Retina (tissue), 1 donor: ENCODE measurements at regions not wholly inside any gene's neighbourhood (a gene's known extent, or its start where the extent isn't known, plus 50 kb on each side); places are given as distances from the start of the nearest gene placed in this dataset.
"Not testable (repeated sequence)": the region's sequence is repeated elsewhere in the genome, so short reads cannot be mapped to it uniquely, and the experiment has no call there.

Experiments used
- DNase-seq: peaks from one replicate; pipeline ENCODE4 v3.0.0-alpha.2; 2016

DNA sequence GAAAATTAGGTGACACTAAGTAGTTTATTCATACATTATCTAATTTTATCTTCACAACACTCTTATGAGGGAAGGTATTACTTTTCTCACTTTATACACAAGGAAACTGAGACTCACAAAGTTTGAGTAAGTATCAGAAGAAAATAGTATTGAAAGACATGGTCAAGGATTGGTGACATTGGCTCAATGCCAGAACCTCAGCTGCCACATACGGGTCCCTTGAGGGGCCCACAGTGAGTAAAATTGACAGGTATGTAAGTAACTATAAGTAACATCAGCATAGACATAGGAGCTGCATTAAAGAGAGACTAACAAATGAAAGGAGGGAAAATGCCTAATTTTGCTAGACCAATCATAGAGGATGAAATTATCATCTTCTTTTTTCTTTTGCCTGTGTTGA is 134.1 kb downstream of the COX18 start:
- DNase-seq: no peak

DNA sequence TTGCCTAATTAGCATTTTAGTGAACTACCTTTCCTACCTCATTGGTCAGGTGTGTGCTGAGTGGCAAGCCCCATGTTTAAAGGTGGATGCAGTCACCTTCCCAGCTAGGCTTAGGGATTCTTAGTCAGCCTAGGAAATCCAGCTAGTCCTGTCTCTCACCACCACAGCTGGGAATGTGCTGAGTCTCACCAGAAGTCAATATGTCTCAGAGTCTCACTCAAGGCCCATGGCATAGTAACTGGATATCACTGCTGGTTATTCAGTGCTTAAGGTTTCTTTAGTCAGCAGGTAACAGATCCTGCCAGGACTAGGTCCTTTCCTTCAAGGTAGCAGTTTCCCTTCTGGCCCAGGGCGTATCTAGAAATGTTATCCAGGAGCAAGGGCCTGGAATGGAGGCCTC is 136.5 kb downstream of the COX18 start:
- DNase-seq: no peak

DNA sequence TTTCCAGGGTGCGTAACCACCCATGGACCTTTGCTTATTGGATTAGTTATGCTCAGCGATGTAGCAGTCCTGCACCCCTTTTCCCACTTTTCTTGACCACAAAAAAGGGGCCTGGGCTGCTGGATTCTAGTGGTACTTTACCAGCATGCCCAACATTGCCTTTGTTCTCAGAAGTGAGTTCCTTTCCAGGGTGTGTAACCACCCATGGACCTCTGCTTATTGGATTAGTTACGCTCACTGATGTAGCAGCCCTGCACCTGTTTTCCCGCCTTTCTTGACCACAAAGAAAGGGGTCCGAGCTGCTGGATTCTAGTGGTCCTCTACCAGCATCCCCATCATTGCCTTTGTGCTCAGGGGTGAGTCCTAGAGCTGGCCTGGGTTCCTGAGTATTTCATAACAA is 138.2 kb downstream of the COX18 start:
- no peak for DNase-seq

DNA sequence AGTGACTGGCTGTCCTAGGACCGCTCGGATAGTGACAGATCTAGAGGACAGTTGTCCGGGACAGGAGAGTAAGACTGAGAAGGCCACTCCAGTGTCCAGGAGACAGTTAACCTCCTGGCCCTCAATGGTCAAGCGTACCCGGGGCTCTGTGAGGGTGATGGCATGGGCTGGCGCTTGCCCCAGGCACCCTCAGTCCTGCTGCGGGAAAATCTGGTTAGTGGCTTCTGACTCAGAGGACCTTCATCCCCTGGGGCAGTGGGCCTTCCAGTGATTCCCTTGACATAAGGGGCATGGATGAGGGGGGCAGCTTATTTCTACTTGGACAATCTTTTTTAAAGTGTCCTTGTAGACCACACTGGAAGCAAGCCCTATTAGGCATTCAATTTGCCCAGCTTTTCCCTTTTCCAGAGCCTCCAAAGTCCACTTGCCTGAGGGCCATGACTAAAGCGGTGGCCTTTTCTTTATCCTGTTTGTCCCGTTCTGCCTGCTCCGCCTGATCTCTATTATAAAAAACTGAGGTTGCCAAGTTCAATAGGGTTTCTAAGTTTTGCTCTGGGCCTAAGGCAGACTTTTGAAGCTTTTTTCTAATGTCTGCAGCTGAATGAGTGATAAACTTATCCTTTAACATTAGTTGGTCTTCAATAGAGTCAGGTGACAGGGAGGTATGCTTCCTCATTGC is 139.8 kb downstream of the COX18 start:
- not testable (repeated sequence) for DNase-seq

DNA sequence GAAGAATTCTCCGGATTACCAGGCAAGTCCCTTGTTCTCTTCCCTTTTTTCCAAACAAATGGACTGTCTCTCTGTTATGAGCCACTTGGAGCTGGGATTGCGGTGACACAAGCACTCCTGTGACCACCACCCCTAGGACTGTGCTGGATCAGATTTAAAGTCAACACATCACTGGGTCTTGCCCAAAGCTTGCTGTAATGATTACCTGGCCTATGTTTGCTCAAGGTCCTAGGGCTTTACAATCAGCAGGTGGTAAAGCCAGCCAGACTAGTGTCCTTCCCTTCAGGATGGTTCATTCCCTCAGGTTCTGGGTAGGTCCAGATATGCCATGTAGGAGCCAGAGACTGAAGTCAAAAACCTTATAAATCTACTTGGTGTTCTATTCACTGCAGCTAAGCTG is 144.7 kb downstream of the COX18 start:
- no peak for DNase-seq

DNA sequence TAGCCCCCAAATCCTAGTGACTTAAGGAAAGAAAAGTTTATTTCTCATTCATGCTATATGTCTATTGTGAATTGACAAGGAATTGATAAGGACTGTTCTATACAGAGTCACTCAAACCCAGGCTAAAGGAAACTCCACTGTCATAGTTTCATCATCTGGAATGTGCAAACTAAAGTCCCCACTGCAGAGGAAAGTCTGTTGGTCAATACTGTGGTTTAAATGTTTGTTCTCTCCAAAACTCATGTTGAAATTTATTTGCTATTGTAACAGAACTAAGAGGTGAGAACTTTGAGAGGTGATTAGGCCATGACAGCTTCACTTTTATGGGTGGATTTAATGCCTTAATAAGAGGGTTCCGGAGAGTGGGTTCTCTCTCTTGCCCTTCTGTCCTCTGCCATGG is 149.6 kb downstream of the COX18 start:
- DNase-seq: no peak

DNA sequence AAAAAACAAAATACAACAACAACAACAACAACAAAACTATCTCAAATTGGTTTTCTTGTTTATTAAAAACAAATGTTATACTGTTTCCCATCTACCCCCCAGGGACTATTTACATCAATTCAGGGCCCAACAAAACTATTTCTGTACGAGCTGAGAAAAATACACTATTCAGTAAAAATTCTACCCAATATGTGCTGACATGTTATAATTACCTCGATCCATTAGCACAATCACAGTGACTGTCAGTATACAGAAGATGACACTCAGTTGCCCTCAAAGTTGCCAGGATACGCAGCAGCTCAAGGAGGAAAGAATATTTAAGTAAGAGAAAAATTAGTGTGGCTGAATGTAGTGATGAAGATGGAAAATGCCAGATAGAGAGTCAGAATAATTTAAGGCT is 150.1 kb downstream of the COX18 start:
- DNase-seq: no peak

DNA sequence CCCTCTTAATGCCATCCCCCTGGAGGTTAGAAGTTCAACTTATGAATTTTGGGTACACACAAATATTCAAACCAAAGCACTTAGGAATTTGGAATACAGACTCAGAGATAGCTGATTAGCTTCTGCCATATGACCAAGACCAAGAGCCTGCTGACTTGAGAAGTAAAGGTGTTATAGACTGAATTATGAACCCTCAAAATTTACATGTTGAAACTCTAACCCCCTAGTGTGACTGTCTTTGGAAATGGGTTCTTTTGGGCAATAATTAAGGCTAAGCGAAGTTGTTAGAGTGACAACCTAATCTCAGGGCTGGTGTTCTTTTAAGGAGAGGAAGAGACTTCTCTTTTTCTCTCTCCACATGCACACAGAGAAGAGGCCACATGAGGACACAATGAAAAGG is 151.2 kb downstream of the COX18 start:
- no peak for DNase-seq

DNA sequence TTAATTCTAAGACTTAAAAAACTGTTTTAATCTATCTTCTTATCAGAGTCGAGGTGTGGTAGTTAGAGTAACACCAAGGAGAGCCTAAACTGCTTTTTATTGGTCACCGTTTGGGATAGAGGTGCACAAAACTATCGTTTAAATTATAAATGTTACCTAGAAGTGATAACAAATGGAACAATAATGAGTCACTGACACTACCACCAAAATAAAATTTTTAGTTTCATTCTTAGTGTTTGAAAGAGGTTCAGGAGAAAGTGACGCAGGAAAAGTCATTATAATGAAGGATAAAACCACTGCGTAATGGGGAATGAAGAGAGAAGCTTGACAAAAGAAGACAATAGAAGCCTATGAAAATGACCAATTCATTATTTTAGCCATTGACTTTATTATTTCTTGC is 158.2 kb downstream of the COX18 start:
- no peak for DNase-seq

DNA sequence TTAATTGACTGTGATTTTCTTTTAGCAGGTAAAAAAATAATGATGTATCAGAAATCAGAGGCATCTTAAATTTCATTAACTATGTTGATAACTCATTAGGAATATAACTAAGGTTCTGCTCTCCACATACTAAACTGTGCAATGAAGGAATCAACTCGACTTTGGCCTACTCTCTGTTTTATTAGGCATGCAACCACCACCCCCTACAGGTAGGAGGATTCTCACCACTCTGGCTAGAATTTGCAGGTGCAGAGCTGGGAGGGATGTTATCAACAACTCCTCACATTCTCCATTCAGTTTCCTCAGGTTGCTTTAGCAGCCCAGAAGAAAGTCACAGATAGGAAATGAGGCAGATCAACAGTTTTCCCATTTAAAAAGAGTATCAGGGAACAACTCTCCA is 160.1 kb downstream of the COX18 start:
- no peak for DNase-seq

DNA sequence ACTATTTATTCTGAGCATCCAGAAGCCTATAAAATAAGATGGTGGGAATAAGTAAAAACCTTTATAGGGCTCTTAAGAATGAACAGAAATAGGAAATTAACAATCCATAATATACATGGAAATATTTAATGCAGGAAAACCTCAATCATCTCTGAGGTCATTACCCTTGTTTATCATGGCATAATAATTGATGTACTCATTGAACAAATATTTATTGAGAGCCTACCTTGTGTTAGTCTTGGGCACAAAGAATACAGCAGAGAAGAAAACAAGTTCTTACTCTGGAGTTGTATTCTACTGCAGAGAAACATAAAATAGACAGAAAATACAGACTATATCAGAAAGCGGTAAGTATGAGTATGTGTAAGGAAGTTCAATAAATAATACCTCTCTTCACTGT is 167.2 kb downstream of the COX18 start:
- no peak for DNase-seq

DNA sequence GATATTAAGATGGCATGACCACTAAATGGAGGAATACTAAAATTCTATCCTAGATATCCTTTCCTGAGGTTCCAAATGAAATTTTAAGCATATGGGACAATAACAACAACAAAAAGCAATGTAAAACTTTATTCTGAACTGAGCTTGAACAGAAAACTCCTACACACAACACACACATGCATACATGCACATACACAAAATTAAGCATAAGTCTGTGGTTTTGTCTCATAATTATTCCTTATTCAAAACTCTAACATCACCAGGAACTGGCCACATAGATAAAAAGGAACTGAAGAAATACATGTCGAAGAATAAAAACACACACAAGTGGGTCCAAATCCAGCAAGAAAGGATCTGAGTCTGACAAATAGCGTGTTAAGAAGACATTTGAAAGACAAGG is 168.0 kb downstream of the COX18 start:
- DNase-seq: no peak

DNA sequence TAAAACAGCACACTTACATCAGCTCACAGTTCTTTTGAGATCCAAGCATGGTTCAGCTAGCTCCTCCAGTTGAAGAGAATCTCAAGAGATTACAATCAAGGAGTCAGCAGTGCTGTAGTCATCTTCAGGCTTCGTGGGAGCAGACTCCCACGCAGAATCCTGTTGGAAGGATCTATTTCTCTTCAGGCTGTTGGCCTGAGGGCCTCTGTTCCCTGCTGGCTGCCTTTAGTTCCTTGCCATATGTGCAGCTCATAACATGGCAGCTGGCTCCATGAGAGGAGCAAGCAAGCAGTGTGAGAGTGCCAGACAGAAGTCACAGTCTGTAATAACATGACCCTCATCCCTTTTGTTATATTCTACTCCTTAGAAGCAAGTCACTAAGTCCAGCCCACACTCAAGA is 168.6 kb downstream of the COX18 start:
- DNase-seq: no peak

DNA sequence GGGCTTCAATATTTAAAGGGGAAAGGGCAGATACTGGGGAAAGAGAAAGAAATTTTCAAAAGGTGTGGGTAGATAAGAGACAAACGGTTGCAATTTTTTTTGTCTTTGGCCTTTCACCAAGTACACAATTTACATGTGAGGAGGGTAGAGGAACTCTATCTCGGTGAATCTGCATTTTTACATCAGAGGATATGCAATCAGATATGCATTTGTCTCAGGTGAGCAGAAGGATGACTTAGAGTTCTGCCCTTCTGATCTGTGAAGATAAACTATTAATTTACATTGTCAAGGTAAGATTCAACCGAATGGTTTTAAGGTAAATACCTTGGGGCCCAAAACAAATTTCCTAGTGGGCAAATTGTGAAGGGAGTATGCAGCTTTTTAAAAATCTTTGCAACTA is 169.9 kb downstream of the COX18 start:
- DNase-seq: no peak

DNA sequence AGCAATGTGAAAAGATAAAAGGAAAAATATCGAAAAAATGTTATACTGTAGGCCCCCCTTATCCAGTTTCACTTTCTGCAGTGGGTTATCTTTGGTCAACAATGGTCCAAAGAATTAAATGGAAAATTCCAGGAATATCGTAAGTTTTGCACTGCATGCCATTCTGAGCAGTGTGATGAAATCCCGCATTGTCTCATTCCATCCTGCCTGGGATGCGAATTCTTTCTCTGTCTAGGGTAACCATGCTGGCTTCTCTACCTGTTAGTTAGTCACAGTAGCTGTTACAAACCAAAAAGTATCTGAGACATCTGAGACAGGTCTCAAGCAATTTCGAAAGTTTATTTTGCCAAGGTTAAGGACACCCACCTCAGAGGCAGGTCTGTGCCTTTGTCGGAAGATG is 170.3 kb downstream of the COX18 start:
- no peak for DNase-seq

DNA sequence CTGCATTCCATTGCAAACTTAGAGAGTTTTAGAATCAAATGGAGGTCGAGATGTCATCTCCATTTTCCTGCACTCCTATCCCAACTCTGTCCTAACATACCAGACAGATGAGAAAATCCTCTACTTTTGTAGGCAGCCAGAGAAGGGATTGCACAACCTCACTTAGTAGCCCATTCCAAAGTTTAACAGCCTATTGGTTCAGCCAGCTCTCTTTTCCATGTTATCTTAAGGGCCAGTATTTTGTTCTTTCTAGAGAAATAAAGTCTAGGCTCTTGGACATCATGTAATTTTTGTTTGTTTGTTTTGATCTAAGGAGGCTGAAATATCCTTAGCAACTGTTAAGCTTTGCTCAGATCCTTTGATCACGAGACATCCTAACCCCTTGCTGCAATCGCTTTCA is 173.0 kb downstream of the COX18 start:
- no peak for DNase-seq

DNA sequence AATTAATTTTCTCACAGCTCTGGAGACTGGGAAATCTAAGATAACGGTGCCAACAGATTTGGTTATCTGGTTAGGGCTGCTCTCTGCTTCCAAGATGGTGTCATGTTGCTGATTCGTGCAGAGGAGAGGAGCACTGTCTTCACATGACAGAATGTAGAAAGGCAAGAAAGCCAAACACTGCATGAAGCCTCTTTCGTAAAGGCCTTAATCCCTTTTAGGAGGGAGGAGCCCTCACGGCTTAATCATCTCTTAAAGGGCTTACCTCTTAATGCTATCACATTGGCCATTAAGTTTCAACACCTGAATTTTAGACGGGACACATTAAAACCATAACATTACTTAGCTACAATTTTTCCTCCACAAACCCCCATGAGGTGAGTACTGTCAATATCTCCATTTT is 174.1 kb downstream of the COX18 start:
- no peak for DNase-seq

DNA sequence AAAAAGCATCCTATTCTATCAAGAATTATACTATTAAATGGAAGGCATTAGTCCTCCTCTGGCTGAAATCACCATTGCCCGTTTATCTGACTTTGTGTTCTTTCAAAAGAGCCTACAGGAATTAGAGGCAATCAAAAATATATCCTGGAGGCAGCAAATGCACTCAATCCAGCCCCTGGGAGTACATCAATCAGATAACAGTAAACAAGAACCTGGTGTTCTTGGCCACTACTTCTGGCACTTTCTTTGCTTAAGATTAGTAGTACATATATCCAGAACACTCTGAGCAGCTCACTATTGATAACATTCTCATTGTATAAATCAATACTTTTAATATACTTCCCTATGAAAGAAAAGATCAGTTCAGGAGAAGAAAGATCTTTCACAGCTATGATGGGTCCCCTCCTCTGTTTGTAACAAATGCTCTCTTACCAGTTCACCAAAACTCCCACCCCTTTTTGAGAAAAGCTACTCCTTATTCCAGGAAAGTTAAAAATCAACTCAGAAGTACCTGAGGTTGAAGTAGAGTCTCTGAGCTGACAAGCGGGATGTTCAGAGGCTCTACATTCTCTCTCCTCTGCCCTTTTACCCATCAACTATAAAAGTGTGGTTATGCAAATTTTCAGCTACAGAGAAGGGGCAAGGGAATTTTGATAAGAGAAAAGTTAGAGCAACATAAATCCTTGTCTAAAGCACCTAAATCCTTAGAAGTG is 176.0 kb downstream of the COX18 start:
- DNase-seq: no peak

DNA sequence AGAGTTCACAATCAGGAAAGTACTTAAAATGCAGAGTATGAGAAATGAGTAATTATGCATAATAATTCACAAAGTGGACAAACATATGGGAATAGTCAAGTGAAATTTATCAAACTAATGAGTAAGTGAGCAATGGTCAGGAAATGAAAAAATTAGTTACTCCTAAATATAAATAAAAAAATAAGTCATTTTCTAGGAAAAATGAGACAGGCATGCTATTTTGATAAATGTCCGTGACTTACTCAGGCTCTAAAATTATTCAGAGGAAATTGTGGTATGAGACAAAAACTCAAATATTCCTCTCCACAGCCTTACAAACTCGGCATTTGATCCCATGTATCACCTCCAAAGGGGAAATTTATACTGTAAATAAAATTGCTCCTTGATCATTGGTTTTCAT is 181.2 kb downstream of the COX18 start:
- no peak for DNase-seq

DNA sequence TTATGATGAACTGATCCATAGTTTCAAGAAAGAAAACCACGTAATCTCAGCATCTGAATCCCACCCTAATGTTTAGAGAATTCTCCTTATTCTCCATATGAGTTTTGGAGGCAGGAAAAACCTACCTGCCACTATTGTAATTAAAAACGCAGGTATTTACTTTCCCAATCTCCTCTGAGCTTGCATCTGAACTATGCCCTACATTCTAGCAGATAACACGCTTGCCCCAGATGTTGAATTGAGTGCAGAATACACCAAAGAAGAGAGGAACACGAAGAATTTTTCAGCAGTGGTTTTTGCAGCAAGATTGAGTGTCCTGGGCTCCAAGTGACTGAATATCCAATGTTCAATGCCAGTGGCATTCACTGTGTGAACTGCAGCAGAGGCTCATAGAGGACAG is 182.4 kb downstream of the COX18 start:
- DNase-seq: no peak

DNA sequence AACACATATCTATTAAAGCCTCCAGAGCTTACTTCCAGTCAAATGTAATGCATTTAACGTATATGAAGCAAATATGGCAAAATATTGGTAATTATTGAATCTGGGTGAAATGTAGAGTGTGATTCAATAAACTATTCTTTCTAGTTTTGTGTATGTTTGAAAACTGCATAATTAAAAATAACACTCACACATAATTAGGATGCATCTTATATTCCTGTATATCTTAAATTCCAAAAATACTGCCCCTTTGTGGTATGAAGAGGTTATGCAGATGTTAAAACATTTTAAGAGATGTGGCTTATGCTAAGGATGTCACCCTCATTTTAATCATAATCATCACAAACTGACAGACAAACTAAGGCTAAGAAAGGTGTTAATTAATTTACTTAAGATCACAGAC is 182.9 kb downstream of the COX18 start:
- DNase-seq: no peak

DNA sequence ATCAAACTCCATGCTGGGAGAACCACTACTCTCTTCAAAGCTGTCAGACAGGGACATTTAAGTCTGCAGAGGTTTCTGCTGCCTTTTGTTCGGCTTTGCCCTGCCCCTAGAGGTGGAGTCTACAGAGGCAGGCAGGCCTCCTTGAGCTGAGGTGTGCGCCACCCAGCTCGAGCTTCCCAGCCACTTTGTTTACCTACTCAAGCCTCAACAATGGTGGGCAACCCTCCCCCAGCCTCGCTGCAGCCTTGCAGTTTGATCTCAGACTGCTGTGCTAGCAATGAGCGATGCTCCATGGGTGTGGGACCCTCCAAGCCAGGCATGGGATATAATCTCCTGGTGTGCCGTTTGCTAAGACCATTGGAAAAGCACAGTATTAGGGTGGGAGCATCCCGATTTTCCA is 185.3 kb downstream of the COX18 start:
- not testable (repeated sequence) for DNase-seq

DNA sequence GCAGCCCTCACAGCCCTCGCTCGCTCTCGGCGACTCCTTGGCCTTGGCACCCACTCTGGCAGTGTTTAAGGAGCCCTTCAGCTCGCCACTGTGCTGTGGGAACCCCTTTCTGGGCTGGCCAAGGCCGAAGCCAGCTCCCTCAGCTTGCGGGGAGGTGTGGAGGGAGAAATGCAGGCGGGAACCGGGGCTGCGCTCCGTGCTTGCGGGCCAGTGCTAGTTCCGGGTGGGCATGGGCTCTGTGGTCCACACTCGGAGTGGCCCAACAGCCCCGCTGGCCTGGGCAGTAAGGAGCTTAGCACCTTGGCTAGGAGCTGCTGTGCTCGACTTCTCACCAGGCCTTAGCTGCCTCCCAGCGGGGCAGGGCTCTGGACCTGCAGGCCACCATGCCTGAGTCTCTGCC is 192.6 kb downstream of the COX18 start:
- DNase-seq: no peak

DNA sequence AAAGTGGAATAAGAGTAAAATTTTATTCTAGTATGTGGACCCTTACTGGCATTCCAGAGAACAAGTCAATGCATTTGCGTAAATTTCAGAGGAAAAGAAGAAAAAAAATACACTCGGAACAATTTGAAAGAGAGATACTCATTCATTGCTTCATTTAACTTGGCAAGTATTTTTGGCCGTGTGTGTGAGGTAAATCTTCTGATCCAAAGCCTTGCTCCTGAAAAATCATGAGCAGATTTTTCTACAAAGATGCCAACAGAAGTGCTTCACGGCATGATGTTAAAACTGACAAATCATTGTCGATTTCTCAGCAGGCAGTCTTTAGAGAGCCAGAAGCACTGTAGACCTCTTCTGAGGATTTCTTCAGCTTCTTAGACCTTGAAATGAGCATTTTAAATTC is 194.0 kb downstream of the COX18 start:
- DNase-seq: no peak

DNA sequence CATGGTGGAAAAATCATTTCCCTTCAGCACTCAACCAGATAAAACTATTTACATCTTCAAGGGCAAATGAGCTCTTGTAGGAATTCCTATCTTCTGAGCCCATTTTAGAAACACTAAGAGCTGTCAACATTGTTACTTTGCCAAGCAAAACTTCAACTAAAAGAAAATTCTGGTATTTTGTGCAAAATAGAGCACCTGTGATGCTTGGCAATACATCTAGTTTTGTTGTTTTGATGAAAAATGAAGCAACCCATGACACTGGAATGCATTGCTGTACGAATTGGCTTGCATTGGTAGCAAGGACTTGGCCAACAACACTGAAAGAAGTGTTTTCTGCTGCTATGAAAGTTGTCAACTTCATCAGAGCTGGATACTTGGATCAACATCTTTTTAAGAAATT is 194.4 kb downstream of the COX18 start:
- DNase-seq: no peak
